ENCODE measurements at regions not wholly inside any gene's neighbourhood (a gene's known extent, or its start where the extent isn't known, plus 50 kb on each side); places are given as distances from the start of the nearest gene placed in this dataset.

GRCh38 chr10:52663161-52663560 lies 109.4 kb downstream of the MBL2 start:
- Histone ChIP-seq H3K9ac (ENCODE audit: low read length) (no peak overlapping the region), H3K36me3 (ENCODE audit: insufficient read depth, low read length) (no peaks in the 10 kb centered on the region), H3K9me3 (ENCODE audit: low read length) (no peaks in the 10 kb centered on the region), H3K27me3 (ENCODE audit: insufficient read depth, low read length) (no peaks in the 10 kb centered on the region), H3K4me2 (ENCODE audit: low read length) (no peak overlapping the region), H3K9me2 (ENCODE audit: low read depth, low read length) (no peaks in the 10 kb centered on the region), H3K79me2 (ENCODE audit: insufficient read depth, low read length) (no peaks in the 10 kb centered on the region), H3K4me3 (ENCODE audit: low read depth, low read length, poor library complexity, severe bottlenecking) (no peak overlapping the region), H3K4me1 (ENCODE audit: insufficient read depth, low read length, severe bottlenecking) (no peaks in the 10 kb centered on the region), H4K20me1 (ENCODE audit: insufficient read depth, low read length) (no peaks in the 10 kb centered on the region), H2AFZ (ENCODE audit: low read length) (no peak overlapping the region), H3F3A (ENCODE audit: insufficient read depth, low read length) (no peaks in the 10 kb centered on the region), H3K27ac (ENCODE audit: low read depth, low read length, poor library complexity, severe bottlenecking) (no peak overlapping the region)
- TF ChIP-seq CTCF (IDR thresholded peaks at IDR 0.05; ENCODE audit: low read length): no peak
- TF ChIP-seq EZH2 (IDR thresholded peaks at IDR 0.05; ENCODE audit: borderline replicate concordance, low read length): no peak

- Histone ChIP-seq H3K4me2 (ENCODE audit: low read length) (no peak overlapping the region), H3K27ac (ENCODE audit: low read depth, low read length, poor library complexity, severe bottlenecking) (no peak overlapping the region), H3K4me1 (ENCODE audit: insufficient read depth, low read length, severe bottlenecking) (no peaks in the 10 kb centered on the region), H3K79me2 (ENCODE audit: insufficient read depth, low read length) (no peaks in the 10 kb centered on the region), H3K36me3 (ENCODE audit: insufficient read depth, low read length) (no peaks in the 10 kb centered on the region), H3K9ac (ENCODE audit: low read length) (no peak overlapping the region), H3K9me2 (ENCODE audit: low read depth, low read length) (no peaks in the 10 kb centered on the region), H3F3A (ENCODE audit: insufficient read depth, low read length) (no peaks in the 10 kb centered on the region), H3K9me3 (ENCODE audit: low read length) (no peaks in the 10 kb centered on the region), H2AFZ (ENCODE audit: low read length) (no peak overlapping the region), H3K27me3 (ENCODE audit: insufficient read depth, low read length) (no peaks in the 10 kb centered on the region), H4K20me1 (ENCODE audit: insufficient read depth, low read length) (no peaks in the 10 kb centered on the region), H3K4me3 (ENCODE audit: low read depth, low read length, poor library complexity, severe bottlenecking) (no peak overlapping the region)
- TF ChIP-seq CTCF (IDR thresholded peaks at IDR 0.05; ENCODE audit: low read length): no peak
- no peak for TF ChIP-seq EZH2 (IDR thresholded peaks at IDR 0.05; ENCODE audit: borderline replicate concordance, low read length)
These were observed 108.0 kb downstream of the MBL2 start for GRCh38 chr10:52664629-52665028.

GRCh38 chr10:52665821-52666220 lies 106.8 kb downstream of the MBL2 start:
- Histone ChIP-seq H3K4me2 (ENCODE audit: low read length) (no peak overlapping the region), H3K9me3 (ENCODE audit: low read length) (no peaks in the 10 kb centered on the region), H3K9ac (ENCODE audit: low read length) (no peak overlapping the region), H3K4me1 (ENCODE audit: insufficient read depth, low read length, severe bottlenecking) (no peaks in the 10 kb centered on the region), H3K27me3 (ENCODE audit: insufficient read depth, low read length) (no peaks in the 10 kb centered on the region), H3K79me2 (ENCODE audit: insufficient read depth, low read length) (no peaks in the 10 kb centered on the region), H4K20me1 (ENCODE audit: insufficient read depth, low read length) (no peaks in the 10 kb centered on the region), H3K4me3 (ENCODE audit: low read depth, low read length, poor library complexity, severe bottlenecking) (no peak overlapping the region), H2AFZ (ENCODE audit: low read length) (no peak overlapping the region), H3K9me2 (ENCODE audit: low read depth, low read length) (no peaks in the 10 kb centered on the region), H3K36me3 (ENCODE audit: insufficient read depth, low read length) (no peaks in the 10 kb centered on the region), H3F3A (ENCODE audit: insufficient read depth, low read length) (no peaks in the 10 kb centered on the region), H3K27ac (ENCODE audit: low read depth, low read length, poor library complexity, severe bottlenecking) (no peak overlapping the region)
- no peak for TF ChIP-seq EZH2 (IDR thresholded peaks at IDR 0.05; ENCODE audit: borderline replicate concordance, low read length)
- TF ChIP-seq CTCF (IDR thresholded peaks at IDR 0.05; ENCODE audit: low read length): no peak
